Thoracic aorta (tissue), 2 donors: ENCODE measurements at regions not wholly inside any gene's neighbourhood (a gene's known extent, or its start where the extent isn't known, plus 50 kb on each side); places are given as distances from the start of the nearest gene placed in this dataset.
"Not testable (repeated sequence)": the region's sequence is repeated elsewhere in the genome, so short reads cannot be mapped to it uniquely, and the experiment has no call there.

Source experiments
- ATAC-seq: fragments of 150-250 bp; one replicate; pipeline ENCODE4 v1.8.0; 2017; ENCODE audit warnings: low read depth; ENCODE audit not compliant: insufficient number of reproducible peaks, low FRiP score
- DNase-seq: peaks from one replicate; pipeline ENCODE4 v3.0.0-alpha.2; 2020; ENCODE audit warnings: low spot score
- H3K27ac ChIP-seq, 2 donors: fragments of 200-600 bp; sonication (generic); 1 replicate in 1 of 2; 2 replicates in 1 of 2; pipeline ENCODE4 v1.5.1; 2016; ENCODE audit warnings: mild to moderate bottlenecking in 2 of 2, moderate library complexity in 2 of 2
- H3K27me3 ChIP-seq: fragments of 200-600 bp; sonication (generic); replicated peaks from 2 replicates; pipeline ENCODE4 v1.6.0; 2016; ENCODE audit warnings: mild to moderate bottlenecking; ENCODE audit not compliant: insufficient read depth
- H3K36me3 ChIP-seq: fragments of 200-600 bp; sonication (generic); one replicate; pipeline ENCODE4 v1.5.1; 2016
- H3K4me1 ChIP-seq, 2 donors: fragments of 200-600 bp; sonication (generic); 1 replicate in 1 of 2; 2 replicates in 1 of 2; pipeline versions ENCODE4 v1.5.1 to v1.6.0; 2016; ENCODE audit warnings: low read depth in 2 of 2, mild to moderate bottlenecking in 1 of 2; ENCODE audit not compliant: control insufficient read depth in 1 of 2
- H3K4me3 ChIP-seq: fragments of 200-600 bp; sonication (generic); 2 replicates; pipeline ENCODE4 v1.5.1; 2016; ENCODE audit warnings: mild to moderate bottlenecking
- H3K9me3 ChIP-seq: fragments of 200-600 bp; sonication (generic); 2 replicates; pipeline ENCODE4 v1.5.1; 2016
- TF ChIP-seq, protein P1 (sequence below): fragments of 200-600 bp; sonication (generic); IDR thresholded peaks from one replicate; pipeline ENCODE4 v1.5.1; 2019; ENCODE audit warnings: antibody characterized with exemption

DNA sequence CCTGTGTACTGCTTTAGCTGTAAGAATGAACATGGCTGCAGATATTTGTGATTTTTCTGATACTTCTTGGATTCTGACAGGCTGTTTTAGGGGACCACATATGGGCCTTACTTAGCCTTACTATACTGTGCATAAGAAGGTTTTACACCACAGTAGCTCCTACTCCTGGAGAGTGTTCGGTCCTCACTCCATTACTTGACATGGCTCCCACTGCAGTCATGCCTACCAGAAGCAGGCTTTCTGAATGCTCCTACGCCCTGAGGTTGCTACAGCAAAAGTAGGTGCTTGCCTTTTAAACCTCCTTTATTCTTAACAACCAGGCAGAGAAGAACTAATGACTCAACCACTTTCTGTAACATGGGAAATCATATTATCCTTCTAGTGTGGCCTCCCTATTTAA, 125.2 kb upstream of the MAP2 start:
- no peak overlapping the region for H3K4me3 ChIP-seq
- H3K27ac ChIP-seq = no peak overlapping the region
- TF ChIP-seq, protein P1, sequence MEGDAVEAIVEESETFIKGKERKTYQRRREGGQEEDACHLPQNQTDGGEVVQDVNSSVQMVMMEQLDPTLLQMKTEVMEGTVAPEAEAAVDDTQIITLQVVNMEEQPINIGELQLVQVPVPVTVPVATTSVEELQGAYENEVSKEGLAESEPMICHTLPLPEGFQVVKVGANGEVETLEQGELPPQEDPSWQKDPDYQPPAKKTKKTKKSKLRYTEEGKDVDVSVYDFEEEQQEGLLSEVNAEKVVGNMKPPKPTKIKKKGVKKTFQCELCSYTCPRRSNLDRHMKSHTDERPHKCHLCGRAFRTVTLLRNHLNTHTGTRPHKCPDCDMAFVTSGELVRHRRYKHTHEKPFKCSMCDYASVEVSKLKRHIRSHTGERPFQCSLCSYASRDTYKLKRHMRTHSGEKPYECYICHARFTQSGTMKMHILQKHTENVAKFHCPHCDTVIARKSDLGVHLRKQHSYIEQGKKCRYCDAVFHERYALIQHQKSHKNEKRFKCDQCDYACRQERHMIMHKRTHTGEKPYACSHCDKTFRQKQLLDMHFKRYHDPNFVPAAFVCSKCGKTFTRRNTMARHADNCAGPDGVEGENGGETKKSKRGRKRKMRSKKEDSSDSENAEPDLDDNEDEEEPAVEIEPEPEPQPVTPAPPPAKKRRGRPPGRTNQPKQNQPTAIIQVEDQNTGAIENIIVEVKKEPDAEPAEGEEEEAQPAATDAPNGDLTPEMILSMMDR = no peak
- H3K9me3 ChIP-seq = no peaks in the 10 kb centered on the region
- no peaks in the 10 kb centered on the region for H3K36me3 ChIP-seq
- no peak for ATAC-seq
- no peak for DNase-seq
- no peaks in the 10 kb centered on the region for H3K4me1 ChIP-seq
- H3K27me3 ChIP-seq = no peaks in the 10 kb centered on the region

GRCh38 chr2:209299478-209299877, 124.4 kb upstream of the MAP2 start:
- not testable (repeated sequence) for H3K4me3 ChIP-seq, H3K27me3 ChIP-seq, H3K4me1 ChIP-seq, DNase-seq, ATAC-seq, H3K36me3 ChIP-seq, H3K9me3 ChIP-seq, H3K27ac ChIP-seq

GRCh38 chr2:209300766-209301165, 123.1 kb upstream of the MAP2 start:
- not testable (repeated sequence) for H3K36me3 ChIP-seq, DNase-seq, H3K27me3 ChIP-seq

DNA sequence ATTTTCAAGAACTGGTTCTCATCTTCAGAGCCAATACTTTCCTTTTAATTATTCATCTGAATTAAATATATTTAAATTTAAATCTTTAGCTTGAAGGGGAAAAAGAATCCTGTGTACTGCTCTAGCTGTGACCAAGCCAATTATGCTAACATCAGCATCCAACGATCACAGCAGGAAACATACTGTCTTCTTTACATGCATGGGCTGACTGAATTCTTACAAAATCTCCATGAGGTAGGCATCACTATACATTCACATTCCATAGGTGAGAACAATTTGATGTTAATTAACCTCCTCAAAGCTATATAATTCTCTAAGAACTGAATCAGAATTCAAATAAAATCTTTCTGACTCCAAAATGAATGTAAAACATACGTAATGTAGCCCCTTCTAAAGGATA, 118.8 kb upstream of the MAP2 start:
- DNase-seq = no peak
- Histone ChIP-seq H3K4me3 (no peak overlapping the region), H3K4me1 (no peaks in the 10 kb centered on the region), H3K9me3 (no peaks in the 10 kb centered on the region), H3K36me3 (no peaks in the 10 kb centered on the region), H3K27me3 (no peaks in the 10 kb centered on the region), H3K27ac (no peak overlapping the region)
- no peak for ATAC-seq
- TF ChIP-seq, protein P1 = no peak

More at GRCh38 chr2:209300766-209301165, 123.1 kb upstream of the MAP2 start:
- H3K27ac ChIP-seq, H3K9me3 ChIP-seq, H3K4me3 ChIP-seq, H3K4me1 ChIP-seq, ATAC-seq: not testable (repeated sequence)

GRCh38 chr2:209305746-209306196, 118.1 kb upstream of the MAP2 start:
- no peaks in the 10 kb centered on the region for H3K27me3 ChIP-seq
- TF ChIP-seq, protein P1 = no peak
- no peaks in the 10 kb centered on the region for H3K36me3 ChIP-seq
- DNase-seq = no peak
- no peak overlapping the region for H3K4me3 ChIP-seq
- no peaks in the 10 kb centered on the region for H3K9me3 ChIP-seq
- no peaks in the 10 kb centered on the region for H3K4me1 ChIP-seq
- no peak overlapping the region for H3K27ac ChIP-seq
- ATAC-seq = no peak

DNA sequence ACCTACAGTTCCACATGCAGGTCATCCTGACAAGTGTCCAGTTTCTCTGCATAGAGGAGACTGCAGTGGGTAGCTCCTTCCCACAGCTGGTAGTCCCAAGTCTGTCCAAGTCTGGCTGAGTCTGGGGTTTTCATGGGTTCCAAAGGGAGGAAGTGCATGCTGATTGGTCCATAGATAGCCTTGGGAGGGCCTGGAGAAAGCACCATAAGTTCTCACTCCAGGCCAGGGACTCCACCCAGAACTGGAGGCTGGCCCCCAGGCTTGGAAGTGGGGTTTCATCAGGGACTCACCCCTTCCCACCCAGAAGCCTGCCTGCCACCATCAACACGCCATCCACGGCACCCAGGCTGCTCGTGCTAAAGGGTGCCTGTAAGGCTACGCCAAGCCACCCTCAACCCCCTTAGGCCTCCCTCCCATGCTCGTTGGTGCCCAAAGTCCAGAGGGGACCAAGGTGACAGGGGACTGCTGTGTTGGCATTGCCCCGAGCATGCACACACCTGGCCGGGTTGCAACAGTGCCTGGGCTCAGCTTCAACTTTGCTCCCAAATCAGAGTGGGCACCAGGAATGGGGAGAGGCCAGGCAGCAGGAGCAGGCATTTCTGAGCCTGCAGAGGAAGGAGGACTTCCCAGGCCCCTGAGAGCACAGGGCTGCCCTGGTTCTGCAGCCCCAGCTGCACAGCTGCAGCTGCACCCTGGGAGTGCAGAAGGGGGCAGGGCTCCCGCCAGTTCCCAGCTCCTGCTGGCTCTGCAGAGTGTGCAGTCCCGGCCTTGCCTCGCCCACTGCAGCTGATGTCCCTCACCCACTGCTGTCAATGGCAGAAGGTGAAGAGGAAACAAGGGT, 116.5 kb upstream of the MAP2 start:
- DNase-seq (no peak), ATAC-seq (no peak)
- no peaks in the 10 kb centered on the region for H3K27me3 ChIP-seq
- no peaks in the 10 kb centered on the region for H3K4me1 ChIP-seq
- no peak overlapping the region for H3K27ac ChIP-seq
- no peak overlapping the region for H3K4me3 ChIP-seq
- TF ChIP-seq, protein P1 = no peak
- no peaks in the 10 kb centered on the region for H3K36me3 ChIP-seq
- no peaks in the 10 kb centered on the region for H3K9me3 ChIP-seq
